Hematopoietic multipotent progenitor cell (in vitro differentiated cells): ENCODE measurements at regions not wholly inside any gene's neighbourhood (a gene's known extent, or its start where the extent isn't known, plus 50 kb on each side); places are given as distances from the start of the nearest gene placed in this dataset.
"Not testable (repeated sequence)": the region's sequence is repeated elsewhere in the genome, so short reads cannot be mapped to it uniquely, and the experiment has no call there.

Experiments used
- DNase-seq, 3 donors: peaks; one replicate each; pipeline ENCODE4 v3.0.0-alpha.2; 2011 to 2015; ENCODE audit warnings: low read depth in 2 of 3, low spot score in 2 of 3

GRCh38 chr4:169899295-169899694 lies 126.9 kb downstream of the MFAP3L start:
- DNase-seq = no peak

- DNase-seq = no peak
These were observed 128.1 kb downstream of the MFAP3L start for GRCh38 chr4:169898095-169898494.

GRCh38 chr4:169894767-169895166 lies 131.4 kb downstream of the MFAP3L start:
- DNase-seq = not testable (repeated sequence)

DNA sequence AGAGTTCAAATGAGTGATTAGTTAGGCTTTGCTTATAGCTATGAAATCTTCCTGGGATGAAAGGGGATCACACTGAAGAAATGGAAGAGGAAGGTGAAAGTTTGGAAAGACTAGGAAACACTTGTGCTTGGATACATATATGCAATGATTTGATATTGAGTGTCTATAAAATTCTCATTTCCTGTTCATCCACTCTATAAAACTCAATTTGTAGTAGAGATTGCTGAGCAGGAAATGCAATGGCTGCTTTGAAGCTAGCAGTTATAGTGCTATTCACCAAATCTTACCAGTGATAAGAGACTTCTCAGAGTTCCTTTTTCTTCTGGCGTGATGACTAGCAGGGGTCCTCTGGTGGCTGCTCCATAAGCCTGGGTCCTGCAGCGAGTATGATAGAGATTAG lies 128.1 kb upstream of the HPF1 start:
- no peak for DNase-seq

DNA sequence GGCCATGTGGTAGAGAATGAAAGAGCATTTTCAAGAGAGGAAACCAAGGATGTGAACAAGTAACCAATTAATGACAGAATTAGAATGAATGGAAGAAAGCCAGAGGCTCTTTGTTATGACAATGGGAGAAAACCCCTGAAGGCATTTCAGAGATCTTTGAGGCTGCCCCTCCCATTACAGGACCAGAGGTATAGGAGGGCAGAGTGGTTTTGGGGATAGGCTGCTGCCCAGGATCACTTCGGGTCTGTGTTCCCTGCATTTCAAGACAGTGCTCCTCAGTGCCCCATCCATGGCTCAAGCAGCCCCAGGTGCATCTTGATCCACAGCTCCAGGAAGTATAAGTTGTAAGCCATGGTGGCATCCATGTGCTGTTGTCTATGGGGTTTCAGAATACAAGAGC lies 124.0 kb upstream of the HPF1 start:
- no peak for DNase-seq

- no peak for DNase-seq
These were observed 112.8 kb upstream of the HPF1 start for GRCh38 chr4:169870507-169870906.

- DNase-seq = no peak
These were observed 111.7 kb upstream of the HPF1 start for GRCh38 chr4:169869490-169869889.

GRCh38 chr4:169861593-169861992 lies 103.8 kb upstream of the HPF1 start:
- DNase-seq = no peak

GRCh38 chr4:169859366-169860216 lies 101.8 kb upstream of the HPF1 start:
- DNase-seq = no peak

GRCh38 chr4:169854090-169854489 lies 96.3 kb upstream of the HPF1 start:
- peak in 1 of 3 donors; percentile 5 for DNase-seq

DNA sequence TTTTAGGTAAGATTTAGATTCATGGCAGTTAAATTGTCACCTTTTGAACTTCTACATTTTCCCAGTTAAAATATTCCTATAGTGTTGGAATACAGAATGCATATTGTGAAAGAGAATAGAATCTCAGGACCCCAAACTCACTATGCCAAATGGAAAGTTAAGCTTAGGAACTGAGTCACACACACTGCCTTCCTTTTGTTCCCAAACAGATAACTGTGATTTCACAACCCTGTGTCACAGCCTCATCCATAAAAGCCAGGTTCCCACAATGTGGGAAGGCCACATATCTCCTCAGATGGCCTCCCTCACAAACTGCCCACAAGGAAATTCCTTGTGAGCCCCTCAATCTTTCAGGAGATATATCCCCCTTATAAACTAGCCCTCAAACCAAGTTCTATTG lies 94.7 kb upstream of the HPF1 start:
- no peak for DNase-seq

- no peak for DNase-seq
These were observed 94.0 kb upstream of the HPF1 start for GRCh38 chr4:169851750-169852149.

- DNase-seq = no peak
These were observed 91.7 kb upstream of the HPF1 start for GRCh38 chr4:169849456-169849855.

DNA sequence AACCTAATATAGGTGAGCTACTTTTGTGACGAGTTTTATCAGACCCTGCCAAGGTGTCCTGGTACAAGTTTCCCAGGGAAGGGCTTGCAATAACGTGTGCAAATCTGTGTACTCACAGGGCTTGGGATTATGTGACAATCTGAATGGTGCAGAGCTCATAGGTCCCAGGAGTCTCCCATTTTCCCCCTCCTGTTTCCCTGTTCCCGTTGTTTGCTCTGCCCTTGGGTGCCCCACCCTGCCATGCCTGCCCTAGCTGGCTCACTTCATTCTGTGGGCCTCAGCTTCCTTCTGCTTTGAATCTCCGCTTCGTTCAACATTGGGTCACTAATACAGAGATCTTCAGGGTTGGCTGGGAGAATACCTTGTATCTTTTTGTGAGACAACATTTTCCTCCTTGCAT lies 90.3 kb upstream of the HPF1 start:
- DNase-seq = no peak

- no peak for DNase-seq
These were observed 89.4 kb upstream of the HPF1 start for GRCh38 chr4:169847171-169847570.

- no peak for DNase-seq
These were observed 88.7 kb upstream of the HPF1 start for GRCh38 chr4:169846396-169846795.

DNA sequence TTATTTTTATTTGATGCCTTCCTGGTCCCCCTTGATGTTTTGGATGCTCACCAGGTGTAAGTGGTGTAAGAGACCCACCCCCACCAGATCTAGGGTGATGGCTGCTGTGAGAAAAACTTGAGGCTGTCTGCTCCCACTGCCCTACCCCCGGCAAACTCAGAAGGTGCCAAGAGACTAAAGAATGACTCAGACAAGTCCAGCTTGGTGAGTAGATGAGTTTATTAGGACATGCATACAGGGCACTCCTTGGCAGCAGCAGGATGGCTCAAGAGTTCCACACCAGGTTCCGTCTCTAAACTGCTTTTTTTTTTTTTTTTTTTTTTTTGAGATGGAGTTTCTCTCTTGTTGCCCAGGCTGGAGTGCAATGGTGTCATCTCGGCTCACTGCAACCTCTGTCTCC lies 84.0 kb upstream of the HPF1 start:
- DNase-seq = no peak

GRCh38 chr4:169840554-169840953 lies 82.8 kb upstream of the HPF1 start:
- DNase-seq = no peak

DNA sequence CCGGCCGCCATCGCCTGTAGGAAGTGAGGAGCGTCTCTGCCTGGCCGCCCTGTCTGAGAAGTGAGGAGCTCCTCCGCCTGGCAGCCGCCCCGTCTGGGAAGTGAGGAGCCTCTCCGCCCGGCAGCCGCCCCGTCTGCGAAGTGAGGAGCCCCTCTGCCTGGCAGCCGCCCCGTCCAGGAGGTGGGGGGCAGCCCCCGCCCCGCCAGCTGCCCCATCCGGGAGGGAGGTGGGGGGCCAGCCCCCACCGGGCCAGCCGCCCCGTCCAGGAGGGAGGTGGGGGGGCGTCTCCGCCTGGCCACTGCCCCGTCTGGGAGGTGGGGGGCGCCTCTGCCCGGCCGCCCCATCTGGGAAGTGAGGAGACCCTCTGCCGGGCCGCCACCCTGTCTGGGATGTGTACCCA lies 70.6 kb upstream of the HPF1 start:
- not testable (repeated sequence) for DNase-seq

- no peak for DNase-seq
These were observed 69.0 kb upstream of the HPF1 start for GRCh38 chr4:169826634-169827187.

DNA sequence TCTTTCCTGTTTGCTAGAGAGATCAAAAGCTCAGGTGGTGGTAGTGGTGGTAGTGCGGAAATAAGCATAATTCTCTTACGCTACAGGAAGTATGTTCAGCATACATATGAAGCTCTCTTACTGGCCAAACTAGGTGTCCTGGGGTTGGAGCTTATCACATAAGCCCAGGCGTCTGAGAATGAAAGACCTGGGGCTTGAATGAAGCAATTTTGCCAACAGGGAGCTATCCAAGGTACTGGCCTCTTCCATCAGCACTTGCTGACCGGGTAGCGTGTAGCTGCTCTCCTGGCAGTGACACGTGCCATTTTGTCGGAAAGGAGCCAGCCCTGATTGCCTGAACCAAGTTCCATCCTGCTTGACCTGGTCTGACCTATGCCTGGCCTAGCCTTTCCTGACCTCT lies 65.9 kb upstream of the HPF1 start:
- peak in 2 of 3 donors; percentile 69 to 89 for DNase-seq

- DNase-seq = no peak
These were observed 63.7 kb upstream of the HPF1 start for GRCh38 chr4:169821402-169821801.
